HEK293T (cell line): ENCODE measurements at regions not wholly inside any gene's neighbourhood (a gene's known extent, or its start where the extent isn't known, plus 50 kb on each side); places are given as distances from the start of the nearest gene placed in this dataset.

ENCODE experiments used
- ARNT ChIP-seq: fragments of 450-650 bp; IDR thresholded peaks from 2 replicates; pipeline ENCODE4 v1.6.1; 2017; ENCODE audit warnings: mild to moderate bottlenecking
- BHLHE40 ChIP-seq: fragments of 450-650 bp; IDR thresholded peaks from 2 replicates; pipeline ENCODE4 v1.6.1; 2016; ENCODE audit warnings: mild to moderate bottlenecking, moderate library complexity, borderline replicate concordance
- CTBP1 ChIP-seq: fragments of 450-650 bp; IDR thresholded peaks from 2 replicates; pipeline ENCODE4 v1.6.1; 2016; ENCODE audit warnings: borderline replicate concordance
- ELF4 ChIP-seq: fragments of 450-650 bp; IDR thresholded peaks from 2 replicates; pipeline ENCODE4 v1.6.1; 2017; ENCODE audit warnings: antibody characterized with exemption
- FOXA1 ChIP-seq: fragments of 450-650 bp; IDR thresholded peaks from 2 replicates; pipeline ENCODE4 v1.6.1; 2016; ENCODE audit warnings: mild to moderate bottlenecking
- FOXK2 ChIP-seq: fragments of 450-650 bp; IDR thresholded peaks from 2 replicates; pipeline ENCODE4 v1.6.1; 2016; ENCODE audit warnings: mild to moderate bottlenecking
- FOXM1 ChIP-seq: fragments of 450-650 bp; IDR thresholded peaks from 2 replicates; pipeline ENCODE4 v1.6.1; 2017; ENCODE audit warnings: mild to moderate bottlenecking, borderline replicate concordance
- HDGF ChIP-seq: fragments of 450-650 bp; IDR thresholded peaks from 2 replicates; pipeline ENCODE4 v1.6.1; 2017; ENCODE audit warnings: antibody characterized with exemption, borderline replicate concordance
- L3MBTL2 ChIP-seq: fragments of 450-650 bp; conservative IDR thresholded peaks from 2 replicates; pipeline ENCODE4 v1.6.1; 2016; ENCODE audit warnings: mild to moderate bottlenecking
- SP1 ChIP-seq: fragments of 450-650 bp; IDR thresholded peaks from 2 replicates; pipeline ENCODE4 v1.6.1; 2017
- SUZ12 ChIP-seq: fragments of 450-650 bp; IDR thresholded peaks from 2 replicates; pipeline ENCODE4 v1.6.1; 2016; ENCODE audit warnings: mild to moderate bottlenecking
- TARDBP ChIP-seq: fragments of 450-650 bp; IDR thresholded peaks from 2 replicates; pipeline ENCODE4 v1.6.1; 2016
- ZNF384 ChIP-seq: fragments of 450-650 bp; IDR thresholded peaks from 2 replicates; pipeline ENCODE4 v1.6.1; 2016

GRCh38 chr5:112668911-112669310, 68.8 kb upstream of the APC start:
- TF ChIP-seq L3MBTL2 (no peak), ELF4 (no peak), ZNF384 (no peak), TARDBP (no peak), FOXK2 (no peak), CTBP1 (no peak), BHLHE40 (no peak), SUZ12 (no peak), SP1 (no peak), HDGF (no peak), FOXM1 (no peak), ARNT (no peak), FOXA1 (no peak)
